ENCODE measurements at regions not wholly inside any gene's neighbourhood (a gene's known extent, or its start where the extent isn't known, plus 50 kb on each side); places are given as distances from the start of the nearest gene placed in this dataset.
"Not testable (repeated sequence)": the region's sequence is repeated elsewhere in the genome, so short reads cannot be mapped to it uniquely, and the experiment has no call there.

GRCh38 chr7:153065051-153065450 is 305.5 kb downstream of the ACTR3B start:
- no peak for DNase-seq (ENCODE audit: low read depth)
- no peak overlapping the region for H3K4me3 ChIP-seq (ENCODE audit: low read depth, low read length)
- no peak for TF ChIP-seq CTCF (IDR thresholded peaks at IDR 0.05; ENCODE audit: insufficient read depth, low read depth, low read length, missing control alignments)

- no peak overlapping the region for H3K4me3 ChIP-seq (ENCODE audit: low read depth, low read length)
- DNase-seq (ENCODE audit: low read depth), result no peak
- no peak for TF ChIP-seq CTCF (IDR thresholded peaks at IDR 0.05; ENCODE audit: insufficient read depth, low read depth, low read length, missing control alignments)
Measured at GRCh38 chr7:153066711-153067110, 307.2 kb downstream of the ACTR3B start.

GRCh38 chr7:153070141-153070540 is 310.6 kb downstream of the ACTR3B start:
- DNase-seq (ENCODE audit: low read depth), result no peak
- TF ChIP-seq CTCF (IDR thresholded peaks at IDR 0.05; ENCODE audit: insufficient read depth, low read depth, low read length, missing control alignments), result no peak
- H3K4me3 ChIP-seq (ENCODE audit: low read depth, low read length), result no peak overlapping the region

GRCh38 chr7:153072806-153073205 is 313.3 kb downstream of the ACTR3B start:
- DNase-seq (ENCODE audit: low read depth), result no peak
- TF ChIP-seq CTCF (IDR thresholded peaks at IDR 0.05; ENCODE audit: insufficient read depth, low read depth, low read length, missing control alignments), result no peak
- no peak overlapping the region for H3K4me3 ChIP-seq (ENCODE audit: low read depth, low read length)

GRCh38 chr7:153076289-153076688 is 316.7 kb downstream of the ACTR3B start:
- H3K4me3 ChIP-seq (ENCODE audit: low read depth, low read length); DNase-seq (ENCODE audit: low read depth): not testable (repeated sequence)

GRCh38 chr7:153081496-153081895 is 321.9 kb downstream of the ACTR3B start:
- TF ChIP-seq CTCF (IDR thresholded peaks at IDR 0.05; ENCODE audit: insufficient read depth, low read depth, low read length, missing control alignments), result no peak
- H3K4me3 ChIP-seq (ENCODE audit: low read depth, low read length), result no peak overlapping the region
- DNase-seq (ENCODE audit: low read depth), result no peak

- no peak for TF ChIP-seq CTCF (IDR thresholded peaks at IDR 0.05; ENCODE audit: insufficient read depth, low read depth, low read length, missing control alignments)
Measured at GRCh38 chr7:153084278-153084677, 324.7 kb downstream of the ACTR3B start.

More at GRCh38 chr7:153084278-153084677, 324.7 kb downstream of the ACTR3B start:
- no peak overlapping the region for H3K4me3 ChIP-seq (ENCODE audit: low read depth, low read length)
- no peak for DNase-seq (ENCODE audit: low read depth)

Measured in GM12865 (cell line).